Type B pancreatic cell (in vitro differentiated cells): ENCODE measurements at regions not wholly inside any gene's neighbourhood (a gene's known extent, or its start where the extent isn't known, plus 50 kb on each side); places are given as distances from the start of the nearest gene placed in this dataset.
"Not testable (repeated sequence)": the region's sequence is repeated elsewhere in the genome, so short reads cannot be mapped to it uniquely, and the experiment has no call there.

Experiments used
- DNase-seq: peaks from one replicate; pipeline ENCODE4 v3.0.0; 2021; ENCODE audit warnings: mixed read lengths; ENCODE audit not compliant: unreplicated experiment; ENCODE audit errors: extremely low spot score
- H3K27ac Mint-ChIP-seq: 2 replicates; pipeline ENCODE4 v1.8.0; 2021; ENCODE audit warnings: mild to moderate bottlenecking, mixed read lengths
- H3K27me3 Mint-ChIP-seq: 2 replicates; pipeline ENCODE4 v1.8.0; 2021; ENCODE audit warnings: mixed read lengths
- H3K36me3 Mint-ChIP-seq: 2 replicates; pipeline ENCODE4 v1.8.0; 2021; ENCODE audit warnings: mixed read lengths
- H3K4me1 Mint-ChIP-seq: one replicate; pipeline ENCODE4 v1.8.0; 2021; ENCODE audit warnings: mixed read lengths; ENCODE audit not compliant: unreplicated experiment
- H3K4me3 Mint-ChIP-seq: 2 replicates; pipeline ENCODE4 v1.8.0; 2021; ENCODE audit warnings: mild to moderate bottlenecking, mixed read lengths
- H3K9me3 Mint-ChIP-seq: 2 replicates; pipeline ENCODE4 v1.8.0; 2021; ENCODE audit warnings: mixed read lengths
- TF ChIP-seq, protein P1 (sequence below): fragments of 200-600 bp; sonication (generic); conservative IDR thresholded peaks from 2 replicates; pipeline ENCODE4 v1.5.0; 2021; ENCODE audit warnings: antibody characterized with exemption, mild to moderate bottlenecking

DNA sequence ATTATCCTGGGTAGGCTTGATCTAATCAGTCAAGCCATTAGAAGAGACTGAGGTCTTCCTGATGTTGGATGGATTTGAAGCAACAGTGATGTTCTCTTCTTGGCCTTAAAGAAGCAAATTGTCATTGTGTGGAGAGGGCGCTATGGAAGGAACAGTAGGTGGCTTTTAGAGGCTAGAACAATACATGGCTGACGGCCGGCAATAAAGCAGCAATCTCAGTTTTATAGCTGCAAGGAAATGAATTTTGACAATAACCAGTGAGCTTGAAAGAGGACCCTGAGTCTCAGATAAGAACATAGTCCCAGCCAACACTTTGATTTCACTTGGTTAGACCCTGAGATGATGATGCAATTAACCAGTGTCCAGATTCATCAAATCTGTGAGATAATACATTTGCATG is 302.1 kb downstream of the NSUN3 start:
- no peak overlapping the region for H3K4me3 Mint-ChIP-seq
- peaks cover 11% of the 10 kb centered on the region for H3K9me3 Mint-ChIP-seq
- TF ChIP-seq, protein P1, sequence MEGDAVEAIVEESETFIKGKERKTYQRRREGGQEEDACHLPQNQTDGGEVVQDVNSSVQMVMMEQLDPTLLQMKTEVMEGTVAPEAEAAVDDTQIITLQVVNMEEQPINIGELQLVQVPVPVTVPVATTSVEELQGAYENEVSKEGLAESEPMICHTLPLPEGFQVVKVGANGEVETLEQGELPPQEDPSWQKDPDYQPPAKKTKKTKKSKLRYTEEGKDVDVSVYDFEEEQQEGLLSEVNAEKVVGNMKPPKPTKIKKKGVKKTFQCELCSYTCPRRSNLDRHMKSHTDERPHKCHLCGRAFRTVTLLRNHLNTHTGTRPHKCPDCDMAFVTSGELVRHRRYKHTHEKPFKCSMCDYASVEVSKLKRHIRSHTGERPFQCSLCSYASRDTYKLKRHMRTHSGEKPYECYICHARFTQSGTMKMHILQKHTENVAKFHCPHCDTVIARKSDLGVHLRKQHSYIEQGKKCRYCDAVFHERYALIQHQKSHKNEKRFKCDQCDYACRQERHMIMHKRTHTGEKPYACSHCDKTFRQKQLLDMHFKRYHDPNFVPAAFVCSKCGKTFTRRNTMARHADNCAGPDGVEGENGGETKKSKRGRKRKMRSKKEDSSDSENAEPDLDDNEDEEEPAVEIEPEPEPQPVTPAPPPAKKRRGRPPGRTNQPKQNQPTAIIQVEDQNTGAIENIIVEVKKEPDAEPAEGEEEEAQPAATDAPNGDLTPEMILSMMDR: no peak
- H3K27me3 Mint-ChIP-seq: no peaks in the 10 kb centered on the region
- H3K4me1 Mint-ChIP-seq: peaks cover 9% of the 10 kb centered on the region
- H3K36me3 Mint-ChIP-seq: no peaks in the 10 kb centered on the region
- DNase-seq: no peak
- H3K27ac Mint-ChIP-seq: no peak overlapping the region

DNA sequence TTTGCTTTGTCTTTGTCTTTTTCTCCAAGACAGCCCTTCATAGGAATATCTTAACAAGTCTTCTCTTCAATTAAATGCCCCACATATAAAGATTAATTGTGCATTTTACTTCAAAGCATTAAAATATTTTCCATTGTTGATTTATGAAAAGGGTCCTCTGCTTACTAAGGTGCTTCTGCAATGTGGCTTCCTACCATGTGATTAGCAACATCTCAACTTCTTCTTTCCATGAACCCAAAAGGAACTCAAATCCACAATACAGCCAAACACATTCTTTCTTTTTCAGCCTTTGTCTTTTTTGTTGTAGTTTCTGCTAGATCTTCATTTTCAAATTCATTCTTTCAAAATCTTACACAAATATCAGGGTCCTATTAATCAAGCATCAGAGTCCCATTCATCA is 309.2 kb downstream of the NSUN3 start:
- no peak overlapping the region for H3K4me3 Mint-ChIP-seq
- no peaks in the 10 kb centered on the region for H3K27me3 Mint-ChIP-seq
- H3K4me1 Mint-ChIP-seq: peaks cover 4% of the 10 kb centered on the region
- no peaks in the 10 kb centered on the region for H3K36me3 Mint-ChIP-seq
- DNase-seq: no peak
- TF ChIP-seq, protein P1: no peak
- peaks cover 5% of the 10 kb centered on the region for H3K9me3 Mint-ChIP-seq
- H3K27ac Mint-ChIP-seq: no peak overlapping the region

DNA sequence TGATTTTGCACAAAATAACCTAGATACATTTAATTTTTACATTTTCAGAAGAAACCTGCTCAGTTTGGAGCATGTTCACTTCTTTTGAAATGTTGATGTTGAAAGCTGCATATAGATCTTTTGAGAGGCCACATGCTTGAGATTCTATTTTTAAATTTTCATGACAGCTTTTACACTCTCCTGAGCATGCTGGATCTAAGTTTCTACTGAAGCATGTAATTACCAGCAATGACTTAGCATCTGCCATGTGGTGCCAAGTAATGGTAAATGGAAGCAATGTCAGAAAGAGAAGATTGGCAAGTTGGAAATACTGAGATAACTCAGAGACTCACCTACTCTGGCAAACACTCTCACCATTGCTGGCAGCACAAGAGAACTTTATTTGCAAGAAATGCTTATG is 310.6 kb downstream of the NSUN3 start:
- Mint-ChIP-seq H3K27me3 (no peaks in the 10 kb centered on the region), H3K4me3 (no peak overlapping the region), H3K27ac (no peak overlapping the region), H3K9me3 (peaks cover 5% of the 10 kb centered on the region), H3K36me3 (no peaks in the 10 kb centered on the region), H3K4me1 (peaks cover 4% of the 10 kb centered on the region)
- no peak for DNase-seq
- TF ChIP-seq, protein P1: no peak

DNA sequence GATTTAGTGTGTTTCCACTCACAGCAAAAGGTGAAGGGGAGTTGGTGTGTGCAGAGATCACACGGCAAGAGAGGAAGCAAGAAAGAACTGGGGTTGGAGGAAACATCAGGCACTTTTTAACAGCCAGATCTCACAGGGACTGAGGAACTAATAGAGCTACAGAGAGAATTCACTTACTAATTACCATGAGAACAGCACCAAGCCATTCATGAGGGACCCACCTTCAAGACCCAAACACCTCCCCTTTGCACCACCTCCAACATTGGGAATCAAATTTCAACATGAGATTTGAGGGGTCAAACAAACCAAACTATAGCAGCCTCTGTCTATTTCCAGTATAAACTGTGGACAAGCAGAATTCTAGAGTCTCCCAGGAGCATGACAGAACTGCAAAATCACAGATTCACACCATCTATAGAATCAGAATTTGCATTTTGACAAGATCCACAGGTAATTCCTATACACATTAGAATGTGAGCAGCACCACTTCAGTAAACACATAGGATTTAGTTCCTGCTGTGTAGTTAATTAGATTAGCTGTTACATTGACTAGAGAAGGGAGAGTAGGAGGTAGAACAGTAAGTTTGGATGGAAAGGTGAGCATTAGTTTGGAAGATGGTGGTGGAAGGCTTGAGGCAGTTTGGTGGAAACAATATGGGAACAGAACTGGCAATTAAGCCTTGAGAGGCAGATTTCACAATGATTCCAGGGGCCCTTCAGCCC is 311.7 kb downstream of the NSUN3 start:
- no peaks in the 10 kb centered on the region for H3K9me3 Mint-ChIP-seq
- H3K27me3 Mint-ChIP-seq: no peaks in the 10 kb centered on the region
- TF ChIP-seq, protein P1: no peak
- peaks cover 4% of the 10 kb centered on the region for H3K4me1 Mint-ChIP-seq
- no peaks in the 10 kb centered on the region for H3K36me3 Mint-ChIP-seq
- no peak overlapping the region for H3K4me3 Mint-ChIP-seq
- no peak for DNase-seq
- no peak overlapping the region for H3K27ac Mint-ChIP-seq

DNA sequence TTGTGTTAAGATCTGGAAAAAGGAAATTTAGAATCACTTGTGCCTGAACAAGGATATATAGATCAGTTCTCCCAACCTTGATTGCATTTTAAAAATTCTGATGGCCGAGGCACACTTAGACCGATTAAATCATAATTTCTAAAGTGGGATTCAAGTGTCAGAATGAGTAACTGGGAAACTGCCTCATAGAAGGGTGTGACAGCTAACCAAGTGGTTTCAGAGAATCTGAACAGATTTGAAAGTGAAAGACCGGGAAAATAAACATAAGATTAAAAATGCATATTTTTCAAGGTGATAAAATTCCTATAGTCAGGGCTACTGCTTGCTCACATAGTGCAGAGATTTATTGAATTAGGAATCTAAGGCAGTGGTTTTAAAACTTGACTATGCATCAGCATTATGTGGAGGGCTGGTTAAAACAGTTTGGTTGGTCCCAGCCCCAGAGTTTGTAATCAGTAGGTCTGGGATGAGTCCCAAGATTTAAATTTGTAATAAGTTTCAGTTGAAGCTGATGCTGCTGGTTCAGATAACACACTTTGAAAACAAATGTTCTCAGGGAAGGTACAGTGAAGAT is 314.3 kb downstream of the NSUN3 start:
- H3K9me3 Mint-ChIP-seq, DNase-seq, H3K4me1 Mint-ChIP-seq, H3K27me3 Mint-ChIP-seq, H3K4me3 Mint-ChIP-seq, H3K36me3 Mint-ChIP-seq, H3K27ac Mint-ChIP-seq: not testable (repeated sequence)

DNA sequence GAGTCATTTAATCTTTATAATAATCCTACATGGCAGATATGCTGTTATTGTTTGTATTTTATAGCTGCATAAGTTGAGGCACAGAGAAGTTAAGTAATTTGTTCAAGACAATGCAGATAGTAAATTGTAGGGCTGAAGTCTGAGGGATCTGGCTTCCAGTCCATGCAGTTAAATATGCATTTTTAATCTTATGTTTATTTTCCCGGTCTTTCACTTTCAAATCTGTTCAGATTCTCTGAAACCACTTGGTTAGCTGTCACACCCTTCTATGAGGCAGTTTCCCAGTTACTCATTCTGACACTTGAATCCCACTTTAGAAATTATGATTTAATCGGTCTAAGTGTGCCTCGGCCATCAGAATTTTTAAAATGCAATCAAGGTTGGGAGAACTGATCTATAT is 315.0 kb downstream of the NSUN3 start:
- not testable (repeated sequence) for H3K9me3 Mint-ChIP-seq, H3K36me3 Mint-ChIP-seq, DNase-seq, H3K4me3 Mint-ChIP-seq, H3K27ac Mint-ChIP-seq, H3K27me3 Mint-ChIP-seq, H3K4me1 Mint-ChIP-seq
